ENCODE measurements at regions not wholly inside any gene's neighbourhood (a gene's known extent, or its start where the extent isn't known, plus 50 kb on each side); places are given as distances from the start of the nearest gene placed in this dataset.
"Not testable (repeated sequence)": the region's sequence is repeated elsewhere in the genome, so short reads cannot be mapped to it uniquely, and the experiment has no call there.

DNA sequence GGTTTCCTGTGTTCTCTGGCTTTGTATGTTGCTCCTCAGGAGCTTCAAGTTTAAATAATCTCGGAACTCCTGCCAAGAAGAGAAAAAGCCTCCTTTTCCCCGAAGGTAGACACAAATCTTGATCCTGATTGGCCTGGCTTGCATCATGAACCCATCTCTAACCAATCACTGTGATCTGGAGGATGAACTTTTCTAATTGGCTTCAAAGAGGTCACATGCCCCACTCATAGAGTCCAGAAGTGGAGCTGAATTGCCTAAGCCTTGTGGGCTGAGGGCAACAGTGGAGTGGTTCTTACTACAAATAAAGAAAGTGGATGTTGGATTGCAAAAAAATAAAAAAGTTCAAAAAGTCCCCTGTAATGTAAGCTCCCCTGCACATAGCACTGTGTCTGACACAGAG is 245.9 kb downstream of the MID1IP1 start:
- no peak for DNase-seq (ENCODE audit: low spot score)

DNA sequence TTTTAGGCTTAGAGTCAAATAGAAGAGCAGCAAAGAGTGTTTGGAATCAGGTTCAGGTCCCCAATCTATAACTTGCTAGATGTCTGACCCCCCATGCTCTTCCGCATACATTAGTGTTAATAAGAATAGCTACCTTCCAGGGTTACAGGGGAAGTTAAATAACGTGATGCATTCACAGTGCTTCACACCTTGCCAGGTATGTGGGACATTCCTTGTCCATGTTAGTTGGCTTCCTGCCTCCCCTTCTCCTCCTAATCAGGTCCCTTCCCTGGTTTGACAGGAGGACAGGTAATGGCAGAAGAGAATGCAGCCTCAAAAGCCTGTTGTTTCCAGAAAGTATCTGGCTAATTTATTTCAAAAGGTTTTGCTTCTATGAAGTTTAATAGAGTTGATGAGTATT is 248.7 kb downstream of the MID1IP1 start:
- no peak for DNase-seq (ENCODE audit: low spot score)

DNA sequence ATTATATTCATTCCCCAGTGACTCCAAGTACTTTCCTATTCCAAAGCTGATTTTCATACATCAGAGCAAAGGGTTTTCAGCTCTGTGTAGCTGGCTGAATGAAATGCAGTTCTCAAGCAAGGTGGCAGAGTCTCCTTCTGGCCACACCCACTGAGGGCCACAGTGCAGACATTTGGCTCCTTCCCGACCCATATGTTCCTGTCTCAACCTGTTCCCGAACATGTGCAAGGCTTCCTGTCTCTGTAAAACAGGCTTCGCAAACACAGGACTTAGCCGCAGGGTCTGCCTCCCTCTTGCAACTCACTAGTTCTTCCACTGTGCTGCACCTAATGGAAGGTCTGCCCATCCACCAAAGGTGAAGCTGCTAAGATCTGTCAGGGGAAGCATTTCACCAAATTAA is 249.2 kb downstream of the MID1IP1 start:
- no peak for DNase-seq (ENCODE audit: low spot score)

DNA sequence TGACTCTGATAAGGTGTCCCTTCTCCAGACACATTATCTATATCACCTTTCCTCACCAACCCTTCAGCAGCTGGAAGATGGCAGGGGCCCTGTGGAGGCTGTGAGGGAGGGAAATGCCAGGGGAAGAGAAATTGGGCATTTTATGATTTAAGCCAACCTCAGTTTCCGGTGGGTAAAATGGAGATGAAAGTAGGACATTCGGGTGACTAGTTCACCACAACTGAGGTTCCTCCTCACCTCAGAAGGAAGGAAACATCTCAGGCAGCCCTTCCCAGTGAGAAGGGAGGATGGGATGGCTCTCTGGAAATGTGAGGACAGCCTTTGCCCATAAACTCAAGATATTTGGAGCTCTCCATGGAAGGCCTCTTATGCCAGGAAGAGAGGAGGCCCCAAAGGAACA is 251.5 kb downstream of the MID1IP1 start:
- DNase-seq (ENCODE audit: low spot score): no peak

DNA sequence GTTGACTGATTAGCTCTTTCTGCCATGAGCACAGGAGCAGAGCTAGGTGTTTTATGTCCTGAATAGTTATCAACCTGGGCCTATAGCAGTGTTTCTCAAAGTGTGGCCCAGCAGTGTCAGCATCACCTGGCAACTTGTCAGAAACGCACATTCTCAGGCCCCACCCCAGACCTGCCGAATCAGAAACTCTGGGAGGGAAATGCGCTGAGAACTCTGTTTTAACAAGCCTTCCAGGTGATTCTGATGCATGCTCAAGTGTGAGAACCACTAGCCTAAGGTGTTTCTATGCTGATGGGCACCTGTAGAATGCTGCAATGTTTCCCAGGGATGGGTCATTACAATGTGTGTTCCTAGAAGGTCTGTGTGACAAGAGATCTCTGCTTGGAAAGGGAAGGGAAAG is 257.5 kb downstream of the MID1IP1 start:
- DNase-seq (ENCODE audit: low spot score): no peak

DNA sequence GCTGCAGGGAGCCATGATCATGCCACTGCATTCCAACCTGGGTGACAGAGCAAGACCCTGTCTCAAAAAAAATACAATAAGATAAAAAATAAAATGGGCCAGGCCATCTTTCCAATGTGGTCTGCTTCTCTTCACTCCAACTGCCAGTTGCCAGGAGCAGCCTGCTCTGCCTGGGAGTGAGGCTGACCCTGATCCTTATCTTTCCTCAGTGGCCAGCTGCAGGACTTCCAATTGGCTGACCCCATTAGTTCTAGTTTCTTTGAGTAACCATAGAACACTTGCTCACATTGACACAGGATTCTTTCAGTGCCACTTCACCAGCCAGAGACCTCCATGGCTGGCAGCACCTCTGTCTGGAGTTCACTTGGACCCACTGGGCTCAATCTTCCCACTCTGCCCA is 258.6 kb downstream of the MID1IP1 start:
- no peak for DNase-seq (ENCODE audit: low spot score)

DNA sequence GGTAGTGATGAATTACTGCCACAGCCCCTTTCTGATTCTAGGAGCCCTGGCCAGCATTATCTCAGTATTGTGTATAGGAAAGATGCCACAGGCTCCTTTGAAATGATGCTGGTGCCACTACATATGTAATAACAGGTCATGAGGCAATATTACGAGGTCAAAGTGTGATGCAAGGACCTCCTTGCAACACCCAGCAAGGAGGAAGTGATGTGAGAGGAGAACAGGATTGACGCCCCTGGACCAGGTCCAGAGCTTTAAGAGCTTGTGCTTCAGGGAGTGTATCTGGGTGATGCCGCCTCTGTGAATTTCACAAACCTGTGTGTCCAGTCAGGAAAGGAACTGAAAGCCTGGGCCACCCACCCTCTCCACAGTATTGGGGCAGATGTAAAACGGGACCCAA is 261.8 kb downstream of the MID1IP1 start:
- no peak for DNase-seq (ENCODE audit: low spot score)

DNA sequence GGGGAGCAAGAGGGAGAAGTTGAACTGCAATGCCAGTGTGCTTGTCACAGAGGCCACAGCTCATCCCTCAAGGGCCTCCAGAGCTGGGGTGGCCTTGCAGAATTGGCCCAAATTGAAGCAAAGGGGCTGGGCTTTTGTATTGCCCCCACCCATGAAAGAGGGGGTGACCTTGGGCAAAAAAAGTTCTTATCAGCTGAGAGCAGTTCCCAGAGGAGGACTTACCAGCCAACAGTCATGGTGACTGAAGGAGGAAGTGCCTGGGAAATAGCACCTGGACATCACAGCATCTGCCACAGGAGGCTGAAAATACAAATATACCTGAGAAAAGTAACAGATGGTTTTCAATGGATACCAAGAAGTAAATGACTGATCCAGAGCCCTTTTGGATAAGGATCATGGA is 262.4 kb downstream of the MID1IP1 start:
- DNase-seq (ENCODE audit: low spot score): no peak

DNA sequence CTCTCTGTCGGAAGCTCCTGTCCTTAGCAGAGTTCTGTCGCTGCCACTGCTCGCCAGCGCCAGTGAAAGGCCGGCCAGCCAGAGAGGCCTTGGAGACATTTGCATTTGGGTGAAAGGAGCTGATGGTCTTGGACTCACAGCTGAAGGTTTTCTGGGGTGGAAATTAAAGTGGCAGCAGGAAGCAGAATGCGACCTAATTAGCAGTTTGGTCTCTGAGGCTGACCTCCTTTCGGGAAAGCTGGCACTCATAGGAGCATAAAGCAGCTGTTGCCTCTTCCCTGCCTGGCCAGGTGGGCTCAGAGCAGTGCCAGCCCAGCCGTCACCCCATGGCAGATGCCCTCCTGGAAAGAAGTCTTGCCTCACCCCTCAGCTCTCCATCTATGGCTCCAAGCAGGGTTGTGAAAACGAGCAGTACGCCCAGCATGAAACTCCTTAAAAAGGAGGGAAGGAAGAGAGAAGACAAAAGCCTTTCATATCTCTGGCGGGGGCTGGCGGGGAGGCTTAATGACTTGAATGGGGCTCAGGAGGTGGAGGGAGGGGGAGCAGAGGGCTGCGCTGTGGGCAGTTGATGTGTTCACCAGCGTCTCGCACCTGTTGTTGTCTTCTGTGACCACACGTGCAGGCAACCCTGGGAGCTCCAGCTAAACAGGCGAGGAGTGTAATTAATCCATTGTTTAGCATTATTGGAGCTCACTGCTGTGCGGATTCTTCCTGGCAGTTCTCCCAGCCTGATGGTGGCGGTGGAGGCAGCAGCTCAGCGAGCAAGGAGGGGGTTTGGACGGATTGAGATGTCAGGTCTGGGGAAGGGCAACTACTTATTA is 264.0 kb downstream of the MID1IP1 start:
- DNase-seq (ENCODE audit: low spot score): no peak

DNA sequence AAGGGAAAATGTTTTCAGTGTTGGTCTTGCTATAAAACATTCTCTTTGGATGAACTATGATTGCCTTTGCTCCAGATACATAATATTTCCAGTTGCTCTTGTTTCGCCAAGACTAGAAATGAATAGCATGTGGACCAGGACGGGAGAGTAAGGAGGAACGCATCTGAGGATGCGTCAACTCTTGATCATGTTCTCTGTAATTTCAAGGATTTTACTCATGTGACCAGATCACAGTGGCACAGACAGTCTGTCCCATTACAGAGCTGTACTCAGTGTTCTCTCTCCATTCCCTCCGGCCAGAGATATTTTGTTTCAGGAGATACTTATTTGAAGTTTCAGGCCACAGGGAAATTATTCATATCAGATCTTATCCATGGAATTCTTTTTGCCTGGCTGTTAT is 266.6 kb downstream of the MID1IP1 start:
- DNase-seq (ENCODE audit: low spot score): no peak

DNA sequence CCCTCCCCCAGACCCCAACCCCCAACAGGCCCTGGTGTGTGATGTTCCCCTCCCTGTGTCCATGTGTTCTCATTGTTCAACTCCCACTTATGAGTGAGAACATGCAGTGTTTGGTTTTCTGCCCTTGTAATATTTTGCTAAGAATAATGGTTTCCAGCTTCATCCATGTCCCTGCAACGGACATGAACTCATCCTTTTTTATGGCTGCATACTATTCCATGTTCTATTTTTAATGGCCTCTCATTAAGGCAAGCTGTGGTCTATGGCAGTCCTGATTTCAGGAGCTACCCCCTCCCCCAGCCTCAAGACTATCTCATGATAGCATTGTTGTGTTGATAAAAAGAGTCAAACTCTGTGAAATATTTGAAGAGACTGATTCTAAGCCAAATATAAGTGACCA is 267.4 kb downstream of the MID1IP1 start:
- DNase-seq (ENCODE audit: low spot score): not testable (repeated sequence)

DNA sequence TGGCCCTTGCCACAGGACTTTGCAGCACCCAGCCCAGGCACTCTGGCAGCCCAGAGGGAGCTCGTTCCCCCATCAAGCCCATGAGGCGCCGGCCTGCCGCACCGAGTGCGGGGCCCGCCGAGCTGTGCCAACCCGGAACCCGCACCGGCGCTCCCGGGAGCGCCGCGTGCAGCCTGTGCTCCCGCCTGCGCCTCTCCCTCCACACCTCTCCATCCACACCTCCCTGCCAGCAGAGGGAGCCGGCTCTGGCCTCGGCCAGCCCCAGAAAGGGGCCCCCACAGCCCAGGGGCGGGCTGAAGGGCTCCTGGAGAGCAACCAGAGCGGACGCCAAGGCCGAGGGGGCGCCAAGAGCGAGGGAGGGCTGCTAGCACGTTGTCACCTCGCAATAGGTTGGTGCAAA is 268.8 kb downstream of the MID1IP1 start:
- no peak for DNase-seq (ENCODE audit: low spot score)

DNA sequence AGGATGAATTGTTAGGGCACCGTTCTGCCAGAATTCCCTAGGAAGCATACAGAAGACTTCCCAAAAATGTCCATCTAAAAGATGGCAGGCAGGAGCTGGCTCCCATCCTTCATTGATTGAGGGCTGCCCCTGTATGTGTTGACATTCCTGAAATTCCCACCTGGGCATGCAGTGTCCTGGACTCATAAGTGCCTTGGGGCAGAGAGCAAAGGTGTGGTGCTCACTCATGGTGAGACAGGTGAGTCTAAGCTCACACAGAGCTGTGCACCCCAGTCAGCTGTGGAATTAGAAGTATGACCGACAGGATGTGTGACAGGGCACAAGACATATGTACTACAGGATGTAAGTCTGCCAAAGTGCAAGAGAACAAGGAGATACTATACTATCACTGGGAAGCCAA is 271.9 kb downstream of the MID1IP1 start:
- no peak for DNase-seq (ENCODE audit: low spot score)

DNA sequence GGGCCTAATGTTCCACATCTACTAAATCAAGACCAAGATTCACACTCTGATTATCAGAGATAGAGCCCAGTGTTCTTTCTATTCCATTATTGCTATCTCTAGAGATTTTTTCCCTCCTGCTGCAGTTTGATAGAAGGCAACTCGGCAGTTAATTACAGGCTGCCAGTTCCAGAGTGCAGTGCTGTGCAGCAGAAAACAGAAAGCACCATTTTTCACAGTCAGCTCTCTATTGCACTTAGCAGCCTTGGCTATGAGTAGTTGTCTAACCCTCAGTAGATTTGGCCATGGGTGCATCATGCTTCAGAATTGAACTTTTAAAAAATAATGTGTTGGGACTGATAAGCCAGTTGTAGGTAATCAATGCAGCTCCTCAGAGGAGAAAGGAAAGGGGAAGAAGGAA is 295.3 kb downstream of the MID1IP1 start:
- DNase-seq (ENCODE audit: low spot score): no peak

DNA sequence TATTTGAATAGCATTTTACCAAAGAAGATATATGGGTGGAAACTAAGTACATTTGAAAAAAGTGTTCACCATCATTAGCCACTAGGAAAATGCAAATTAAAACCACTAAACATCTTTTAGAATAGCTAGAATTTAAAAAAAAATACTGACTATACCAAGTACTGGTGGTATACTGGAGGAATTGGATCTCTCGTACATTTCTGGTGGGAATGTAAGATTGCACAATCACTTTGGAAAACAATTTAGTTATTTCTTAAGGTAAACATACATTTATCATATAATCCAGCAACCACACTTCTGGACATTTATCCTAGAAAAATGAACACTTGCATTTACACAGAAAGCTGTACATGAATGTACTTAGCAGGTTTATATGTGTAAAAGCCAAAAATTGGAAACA is 303.5 kb downstream of the MID1IP1 start:
- DNase-seq (ENCODE audit: low spot score): no peak

DNA sequence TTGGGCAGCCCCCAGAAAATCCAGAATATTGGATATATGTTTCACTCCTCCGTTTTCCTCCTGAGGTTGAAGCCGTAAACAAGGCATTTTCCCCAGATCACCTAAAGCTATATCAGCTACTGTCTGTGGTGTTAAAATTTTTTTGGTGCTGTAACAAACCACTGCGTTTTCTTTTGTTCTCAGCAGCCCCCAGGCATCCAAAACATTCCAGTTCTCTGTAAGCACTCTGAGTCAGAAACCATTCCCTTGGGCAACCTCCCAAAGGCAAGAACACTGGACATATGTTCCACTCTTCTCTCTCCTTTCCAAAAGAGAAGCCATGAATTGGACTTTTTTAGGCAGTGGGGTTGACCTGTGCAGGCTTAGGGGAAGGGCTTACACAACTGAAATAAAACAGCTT is 310.9 kb downstream of the MID1IP1 start:
- no peak for DNase-seq (ENCODE audit: low spot score)

DNA sequence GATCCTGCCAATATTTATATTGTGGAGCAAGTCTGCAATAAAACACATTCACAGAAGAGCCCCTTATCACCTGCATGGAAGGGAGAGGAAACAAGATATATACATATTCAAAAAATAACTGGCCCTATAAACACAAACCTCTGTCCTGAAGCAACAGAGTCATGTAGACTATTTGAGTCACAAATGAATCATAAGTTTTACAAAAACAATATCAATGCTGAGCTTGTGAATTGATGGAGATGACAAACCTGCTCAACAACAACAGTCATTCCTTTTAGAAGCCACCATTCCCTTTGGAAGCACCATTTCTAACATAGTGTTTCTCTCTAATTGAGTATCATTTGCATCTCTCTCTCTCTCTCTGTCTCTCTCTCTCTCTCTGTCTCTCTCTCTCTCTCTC is 313.9 kb downstream of the MID1IP1 start:
- no peak for DNase-seq (ENCODE audit: low spot score)

DNA sequence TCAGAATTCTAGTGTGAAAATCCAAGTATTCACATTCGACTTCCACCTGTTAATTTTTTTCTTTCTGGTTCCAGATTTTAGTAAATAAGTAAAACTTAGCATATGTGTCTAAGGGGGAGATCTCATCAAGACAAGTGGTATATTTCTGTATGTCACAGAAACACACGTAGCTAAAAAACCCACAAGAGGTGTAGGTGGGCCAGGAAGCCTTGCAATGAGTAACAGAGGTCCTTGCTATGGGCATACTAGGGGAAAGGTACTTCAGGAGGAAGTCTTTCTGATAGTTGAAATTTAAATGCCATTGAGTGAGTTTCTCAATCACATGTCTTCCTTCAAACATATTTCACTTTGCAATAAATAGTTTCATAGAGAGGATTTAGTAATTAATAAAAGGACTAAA is 315.8 kb downstream of the MID1IP1 start:
- no peak for DNase-seq (ENCODE audit: low spot score)

DNA sequence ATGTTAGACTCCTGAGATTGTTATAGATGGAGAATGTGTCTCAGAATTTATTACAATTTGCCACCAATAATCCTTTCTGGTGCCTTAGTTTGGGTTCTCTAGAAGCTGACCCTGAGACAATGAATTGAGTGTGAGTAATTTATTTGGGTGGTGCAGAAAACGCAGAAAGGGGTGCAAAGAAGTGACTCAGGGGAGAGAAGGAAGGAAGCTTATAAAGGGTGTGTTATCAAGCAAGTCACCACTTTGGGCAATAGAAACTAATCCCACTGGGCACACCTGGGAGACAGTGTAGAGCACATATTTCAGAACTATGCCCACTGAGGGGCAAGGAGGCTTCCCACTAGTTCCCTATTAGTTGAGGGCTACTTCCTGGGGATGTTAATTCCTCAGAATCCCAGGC is 320.6 kb downstream of the MID1IP1 start:
- DNase-seq (ENCODE audit: low spot score): no peak

DNA sequence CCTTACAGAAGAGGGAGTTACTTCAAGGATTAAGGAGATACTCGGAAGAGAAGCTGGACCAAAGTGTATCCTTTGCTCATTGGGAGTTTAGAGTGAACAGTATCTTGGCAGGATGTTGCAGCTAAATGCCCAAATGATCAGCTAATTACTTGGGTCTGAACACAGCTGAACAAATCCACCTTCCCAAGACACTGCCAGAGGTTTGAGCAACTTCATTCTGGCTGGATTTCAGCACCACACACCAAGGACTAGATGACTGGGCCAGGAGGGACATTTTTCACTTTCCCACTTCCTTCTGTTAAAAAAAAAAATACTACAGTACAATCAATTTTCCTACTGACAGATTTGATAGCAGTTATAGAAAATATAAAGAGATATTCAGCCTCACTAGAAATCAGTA is 324.6 kb downstream of the MID1IP1 start:
- DNase-seq (ENCODE audit: low spot score): no peak

DNA sequence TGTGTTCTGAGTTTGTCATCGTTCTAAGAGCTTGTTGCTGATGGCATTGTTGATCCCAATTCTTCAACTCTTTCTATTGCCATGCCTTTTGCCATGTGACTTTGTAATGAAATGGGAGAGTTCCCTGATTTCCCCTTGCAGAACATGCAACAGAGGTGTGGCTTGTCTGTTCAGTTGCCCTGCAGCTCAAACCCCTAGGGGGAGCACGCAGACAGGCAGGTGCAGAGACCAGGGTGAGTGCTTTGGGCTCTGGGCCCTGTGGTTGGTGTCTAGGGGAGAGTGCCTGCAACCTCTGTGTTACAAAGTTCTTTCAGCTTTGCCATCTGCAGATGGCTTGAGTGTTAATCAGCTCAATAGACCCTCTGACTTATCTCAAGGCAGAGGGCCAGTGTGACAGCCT is 332.7 kb downstream of the MID1IP1 start:
- DNase-seq (ENCODE audit: low spot score): no peak

DNA sequence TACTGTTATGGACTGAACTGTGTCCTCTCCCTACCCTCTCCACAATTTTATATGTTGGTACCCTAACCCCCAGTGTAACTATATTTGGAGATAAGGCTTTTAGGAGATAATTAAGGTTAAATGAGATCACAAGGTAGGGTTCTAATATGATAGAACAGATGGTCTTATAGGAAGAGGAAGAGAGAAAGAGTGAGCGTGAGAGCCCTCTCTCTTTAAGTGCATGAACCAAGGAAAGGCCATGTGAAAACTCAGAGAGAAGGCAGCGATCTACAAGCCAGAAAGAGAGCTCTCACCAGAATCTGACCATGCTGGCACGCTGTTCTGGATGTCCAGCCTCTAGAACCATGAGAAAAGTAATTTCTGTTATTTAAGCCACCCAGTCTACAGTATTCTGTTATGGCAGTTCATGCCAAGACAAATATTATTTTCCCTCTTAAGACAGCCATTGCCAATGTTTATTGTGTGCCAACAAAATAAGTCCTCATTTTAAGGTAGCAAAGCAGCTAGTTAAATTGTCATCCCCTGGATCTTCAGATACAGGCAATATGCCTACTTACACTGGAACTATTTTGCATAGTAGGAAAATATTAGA is 336.2 kb downstream of the MID1IP1 start:
- no peak for DNase-seq (ENCODE audit: low spot score)

DNA sequence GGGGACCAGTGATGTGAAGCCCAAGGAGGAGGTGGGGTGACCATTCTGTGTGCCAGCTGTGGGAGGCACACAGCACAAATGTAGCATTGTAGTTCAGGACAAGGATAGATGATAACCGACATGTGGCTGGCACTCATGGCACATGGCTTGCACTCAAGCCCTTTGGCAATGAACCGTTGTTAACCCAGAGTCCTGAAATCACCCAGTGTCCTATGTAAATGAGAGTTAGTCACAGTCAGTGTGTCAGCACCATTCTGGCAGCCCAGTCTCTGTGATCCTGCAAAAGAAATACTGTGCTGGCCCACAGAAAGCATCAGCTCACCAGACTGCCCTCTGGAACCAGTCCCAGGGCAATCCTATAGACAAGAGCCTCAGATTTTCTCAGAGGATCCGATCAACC is 339.3 kb downstream of the MID1IP1 start:
- DNase-seq (ENCODE audit: low spot score): no peak

DNA sequence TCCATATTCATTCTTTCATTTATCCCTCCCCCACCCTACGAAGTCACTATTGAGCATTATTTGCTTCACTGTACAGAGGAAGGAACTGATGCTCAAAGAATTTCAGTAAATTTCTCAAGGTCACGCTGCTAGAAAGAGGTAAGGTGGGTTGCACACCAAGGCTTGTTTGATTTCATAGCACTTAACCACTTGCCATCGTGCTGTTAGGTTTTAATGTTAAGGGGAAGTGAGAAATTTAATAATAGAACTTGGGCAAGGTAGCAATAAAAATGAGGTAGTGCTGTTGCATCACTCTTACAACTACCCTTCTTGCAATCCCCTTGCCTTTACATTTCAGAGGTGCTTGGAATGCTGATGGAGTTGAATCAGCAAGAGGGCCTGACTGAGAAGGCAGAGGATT is 343.1 kb downstream of the MID1IP1 start:
- no peak for DNase-seq (ENCODE audit: low spot score)
